ENCODE measurements at regions not wholly inside any gene's neighbourhood (a gene's known extent, or its start where the extent isn't known, plus 50 kb on each side); places are given as distances from the start of the nearest gene placed in this dataset.

DNA sequence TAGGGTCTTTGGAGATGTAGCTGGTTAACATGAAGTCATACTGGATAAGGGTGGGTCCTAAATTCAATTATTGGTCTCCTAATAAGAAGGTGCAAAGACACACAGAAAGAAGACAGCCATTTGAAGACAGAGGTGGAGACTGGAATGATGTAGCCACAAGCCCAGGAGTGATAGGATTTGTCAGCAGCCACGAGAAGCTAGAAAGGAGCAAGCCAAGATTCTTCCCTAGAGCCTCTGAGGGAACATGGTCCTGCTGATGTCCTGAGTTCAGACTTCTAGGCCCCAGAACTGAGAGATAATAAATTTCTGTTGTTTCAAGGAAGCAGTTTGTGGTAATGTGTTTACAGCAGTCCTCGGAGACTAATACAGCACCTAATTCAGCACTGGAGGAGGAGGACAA is 203.3 kb upstream of the SRRM4 start (continued):
- TF ChIP-seq ZNF462 (CRISPR knock-in tag; IDR thresholded peaks at IDR 0.05): no peak

DNA sequence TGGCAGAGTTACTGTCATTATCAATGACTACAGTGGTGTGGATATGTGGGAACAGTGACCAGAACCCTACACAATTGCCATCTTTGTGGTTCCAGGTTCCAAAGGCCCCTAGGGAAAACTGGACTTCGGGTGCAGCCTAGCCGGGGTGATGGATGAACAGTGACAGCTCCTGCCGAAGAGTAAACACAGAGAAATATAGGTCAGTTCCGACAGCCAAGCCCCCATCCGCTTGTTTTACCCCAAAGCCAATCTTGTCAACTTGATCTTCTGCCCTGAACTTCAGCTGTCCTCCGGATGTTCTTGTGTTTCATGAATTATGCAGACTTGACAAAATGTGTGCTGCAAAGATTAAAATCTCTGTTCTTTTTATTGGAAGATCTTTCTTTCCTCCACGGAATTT is 200.4 kb upstream of the SRRM4 start:
- no peak overlapping the region for H3K27ac Mint-ChIP-seq
- Histone ChIP-seq H3K9me2 (ENCODE audit: insufficient read depth) (no peaks in the 10 kb centered on the region; the same call in 1 of the 2 replicates), H3K4me2 (no peak overlapping the region; the same call in 1 of the 2 replicates), H3K27ac (ENCODE audit: low read depth) (no peak overlapping the region), H3F3A (replicated peaks; ENCODE audit: low read depth) (no peaks in the 10 kb centered on the region), H3K27me3 (ENCODE audit: insufficient read depth) (peaks cover 4% of the 10 kb centered on the region; the same call in 1 of the 2 replicates), H3K4me1 (ENCODE audit: insufficient read depth) (peaks cover 17% of the 10 kb centered on the region), H4K20me1 (replicated peaks; ENCODE audit: insufficient read depth) (no peaks in the 10 kb centered on the region), H3K79me2 (replicated peaks; ENCODE audit: insufficient read depth) (no peaks in the 10 kb centered on the region), H3K36me3 (ENCODE audit: insufficient read depth) (no peaks in the 10 kb centered on the region), H3K4me3 (no peak overlapping the region), H2AFZ (no peak overlapping the region)
- H3K4me1 Mint-ChIP-seq: peaks cover 17% of the 10 kb centered on the region; the same call in 2 of the 3 replicates
- ATAC-seq (no peak), DNase-seq (ENCODE audit: low spot score) (no peak)
- H3K27me3 Mint-ChIP-seq (ENCODE audit: insufficient read depth, low read depth, poor library complexity): peaks cover 4% of the 10 kb centered on the region
- H3K36me3 Mint-ChIP-seq (ENCODE audit: low read depth): no peaks in the 10 kb centered on the region
- no peak overlapping the region for H3K4me3 Mint-ChIP-seq
- no peaks in the 10 kb centered on the region; the same call in 2 of the 3 replicates for H3K9me3 Mint-ChIP-seq
- no peak for TF ChIP-seq JUNB (IDR thresholded peaks at IDR 0.05; ENCODE audit: unreplicated experiment)
- TF ChIP-seq REST (IDR thresholded peaks at IDR 0.05; ENCODE audit: unreplicated experiment): no peak
- no peak for TF ChIP-seq ZNF114 (CRISPR knock-in tag; IDR thresholded peaks at IDR 0.05)
- TF ChIP-seq ZNF331 (CRISPR knock-in tag; IDR thresholded peaks at IDR 0.05; ENCODE audit: low read depth): no peak
- TF ChIP-seq STAT1 (IDR thresholded peaks at IDR 0.05; ENCODE audit: unreplicated experiment): no peak
- no peak for TF ChIP-seq EZH2phosphoT487 (IDR thresholded peaks at IDR 0.05; ENCODE audit: unreplicated experiment)
- TF ChIP-seq NANOG (IDR thresholded peaks at IDR 0.05; ENCODE audit: borderline replicate concordance): no peak
- TF ChIP-seq EZH2 (IDR thresholded peaks at IDR 0.05; ENCODE audit: low read depth, unreplicated experiment): no peak
- no peak for TF ChIP-seq CREB1 (CRISPR knock-in tag; IDR thresholded peaks at IDR 0.05; ENCODE audit: low read depth)

All from GM23338 (cell line).